ENCODE measurements at regions not wholly inside any gene's neighbourhood (a gene's known extent, or its start where the extent isn't known, plus 50 kb on each side); places are given as distances from the start of the nearest gene placed in this dataset.

DNA sequence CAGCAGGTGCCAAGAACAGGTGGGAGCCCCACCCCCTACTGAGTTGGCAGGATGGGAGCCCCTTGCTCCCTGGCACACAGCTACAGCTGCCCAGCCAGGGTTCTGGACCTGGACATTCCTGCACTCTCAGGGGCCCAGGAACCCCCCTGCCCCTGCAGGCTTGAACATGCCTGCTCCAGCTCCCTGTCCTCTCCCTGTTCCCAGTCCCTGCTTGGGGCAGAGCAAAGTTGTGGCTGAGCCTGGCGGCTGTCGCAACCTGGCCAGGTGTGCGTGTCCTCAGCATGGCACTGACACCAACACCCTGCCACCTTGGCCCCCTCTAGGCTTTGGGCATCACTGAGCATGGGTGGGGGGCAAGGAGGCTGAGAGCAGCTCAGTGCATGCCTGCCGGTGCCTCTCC lies 491.2 kb upstream of the NOX3 start:
- Histone ChIP-seq H3K36me3 (ENCODE audit: control insufficient read depth, insufficient read depth, low read length) (no peaks in the 10 kb centered on the region), H3K4me3 (ENCODE audit: low read depth, low read length) (no peak overlapping the region), H3K27me3 (ENCODE audit: control insufficient read depth, insufficient read depth, low read length) (no peaks in the 10 kb centered on the region)
- DNase-seq (ENCODE audit: low read depth) = no peak
- ChIA-PET CTCF (no interaction called here), POLR2A (no interaction called here)
- TF ChIP-seq CTCF (IDR thresholded peaks at IDR 0.05; ENCODE audit: insufficient read depth, low read depth, low read length) = no peak

- ChIA-PET CTCF (no interaction called here), POLR2A (no interaction called here)
- no peak for TF ChIP-seq CTCF (IDR thresholded peaks at IDR 0.05; ENCODE audit: insufficient read depth, low read depth, low read length)
- DNase-seq (ENCODE audit: low read depth) = no peak
- Histone ChIP-seq H3K4me3 (ENCODE audit: low read depth, low read length) (no peak overlapping the region), H3K36me3 (ENCODE audit: control insufficient read depth, insufficient read depth, low read length) (no peaks in the 10 kb centered on the region), H3K27me3 (ENCODE audit: control insufficient read depth, insufficient read depth, low read length) (no peaks in the 10 kb centered on the region)
These were observed 488.0 kb upstream of the NOX3 start for GRCh38 chr6:155943635-155944034.

GRCh38 chr6:155939253-155939652 lies 483.6 kb upstream of the NOX3 start:
- ChIA-PET POLR2A (no interaction called here), CTCF (no interaction called here)
- Histone ChIP-seq H3K36me3 (ENCODE audit: control insufficient read depth, insufficient read depth, low read length) (no peaks in the 10 kb centered on the region), H3K4me3 (ENCODE audit: low read depth, low read length) (no peak overlapping the region), H3K27me3 (ENCODE audit: control insufficient read depth, insufficient read depth, low read length) (no peaks in the 10 kb centered on the region)
- DNase-seq (ENCODE audit: low read depth) = no peak
- TF ChIP-seq CTCF (IDR thresholded peaks at IDR 0.05; ENCODE audit: insufficient read depth, low read depth, low read length) = no peak

DNA sequence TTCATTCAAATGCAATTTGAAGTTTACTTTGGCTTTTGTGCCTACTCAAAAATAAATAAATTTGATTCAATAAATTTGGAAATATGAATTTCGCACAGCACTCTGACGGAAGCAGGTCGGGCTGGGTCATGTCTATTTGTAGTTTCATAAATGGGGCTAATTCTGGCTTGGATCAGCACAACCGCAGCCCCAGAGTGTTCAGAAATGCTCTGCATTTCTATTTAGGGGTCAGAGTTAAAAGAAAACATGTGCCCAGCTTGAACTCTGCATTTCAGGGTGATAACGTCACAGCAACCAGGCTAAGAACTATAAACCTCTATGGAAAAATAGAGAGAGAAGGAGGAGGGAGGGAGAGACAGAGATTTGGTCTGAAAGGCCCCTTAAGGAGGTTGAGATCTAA lies 480.9 kb upstream of the NOX3 start:
- DNase-seq (ENCODE audit: low read depth) = no peak
- no peak overlapping the region for H3K4me3 ChIP-seq (ENCODE audit: low read depth, low read length)
- TF ChIP-seq CTCF (IDR thresholded peaks at IDR 0.05; ENCODE audit: insufficient read depth, low read depth, low read length) = no peak
- no peaks in the 10 kb centered on the region for H3K36me3 ChIP-seq (ENCODE audit: control insufficient read depth, insufficient read depth, low read length)
- H3K27me3 ChIP-seq (ENCODE audit: control insufficient read depth, insufficient read depth, low read length) = no peaks in the 10 kb centered on the region
- CTCF ChIA-PET = no interaction called here
- POLR2A ChIA-PET = no interaction called here

- no peaks in the 10 kb centered on the region for H3K36me3 ChIP-seq (ENCODE audit: control insufficient read depth, insufficient read depth, low read length)
- H3K27me3 ChIP-seq (ENCODE audit: control insufficient read depth, insufficient read depth, low read length) = no peaks in the 10 kb centered on the region
- H3K4me3 ChIP-seq (ENCODE audit: low read depth, low read length) = no peak overlapping the region
- ChIA-PET CTCF (no interaction called here), POLR2A (no interaction called here)
- DNase-seq (ENCODE audit: low read depth) = no peak
- TF ChIP-seq CTCF (IDR thresholded peaks at IDR 0.05; ENCODE audit: insufficient read depth, low read depth, low read length) = no peak
These were observed 480.5 kb upstream of the NOX3 start for GRCh38 chr6:155936127-155936526.
